Peyer's patch (tissue), 4 donors: ENCODE measurements at regions not wholly inside any gene's neighbourhood (a gene's known extent, or its start where the extent isn't known, plus 50 kb on each side); places are given as distances from the start of the nearest gene placed in this dataset.
"Not testable (repeated sequence)": the region's sequence is repeated elsewhere in the genome, so short reads cannot be mapped to it uniquely, and the experiment has no call there.

ENCODE experiments used
- POLR2A ChIP-seq, 2 donors: fragments of 450-650 bp; IDR thresholded peaks; one replicate each; pipeline ENCODE4 v1.5.1; 2017; ENCODE audit warnings: antibody characterized with exemption in 2 of 2, mild to moderate bottlenecking in 2 of 2, moderate library complexity in 2 of 2
- TF ChIP-seq, protein P1 (sequence below), 6 experiments: fragments of 450-650 bp in 4 of 6; fragments of 200-600 bp in 2 of 6; sonication (generic) in 1 of 6; IDR thresholded peaks; one replicate each; pipeline ENCODE4 v1.5.1; 2017 to 2019; ENCODE audit warnings: antibody characterized with exemption in 6 of 6, mild to moderate bottlenecking in 3 of 6, moderate library complexity in 1 of 6

DNA sequence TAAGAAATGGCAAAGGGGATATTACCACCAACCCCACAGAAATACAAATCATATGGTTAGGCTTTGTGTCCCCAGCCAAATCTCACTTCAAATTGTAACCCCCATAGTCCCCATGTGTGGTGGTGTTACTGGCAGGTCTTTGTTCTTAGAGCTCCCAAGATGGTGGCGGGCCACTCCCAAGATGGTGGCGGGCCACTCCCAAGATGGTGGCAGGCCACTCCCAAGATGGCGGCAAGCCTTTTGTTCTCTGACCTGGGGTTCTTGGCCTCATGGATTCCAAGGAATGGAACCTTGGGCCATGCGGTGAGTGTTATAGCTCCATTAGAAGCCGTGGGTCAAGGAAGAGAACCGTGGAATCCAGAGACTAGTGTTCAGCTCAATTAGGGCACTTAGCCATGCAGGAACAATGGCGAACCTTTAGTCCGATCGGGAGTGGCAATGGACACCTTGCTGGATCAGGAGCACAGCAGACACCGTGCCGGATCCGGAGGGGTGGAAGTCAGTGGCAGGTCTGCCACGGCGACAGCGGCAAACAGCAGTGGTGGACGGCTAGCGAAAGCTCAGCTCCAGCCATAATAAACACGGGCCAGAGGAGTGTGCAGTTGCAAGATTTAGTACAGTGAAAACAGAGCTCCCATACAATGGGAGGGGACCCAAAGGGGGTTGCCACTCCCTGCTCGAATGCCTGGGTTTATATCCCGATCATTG lies 949.9 kb upstream of the NCAM2 start:
- TF ChIP-seq, protein P1, sequence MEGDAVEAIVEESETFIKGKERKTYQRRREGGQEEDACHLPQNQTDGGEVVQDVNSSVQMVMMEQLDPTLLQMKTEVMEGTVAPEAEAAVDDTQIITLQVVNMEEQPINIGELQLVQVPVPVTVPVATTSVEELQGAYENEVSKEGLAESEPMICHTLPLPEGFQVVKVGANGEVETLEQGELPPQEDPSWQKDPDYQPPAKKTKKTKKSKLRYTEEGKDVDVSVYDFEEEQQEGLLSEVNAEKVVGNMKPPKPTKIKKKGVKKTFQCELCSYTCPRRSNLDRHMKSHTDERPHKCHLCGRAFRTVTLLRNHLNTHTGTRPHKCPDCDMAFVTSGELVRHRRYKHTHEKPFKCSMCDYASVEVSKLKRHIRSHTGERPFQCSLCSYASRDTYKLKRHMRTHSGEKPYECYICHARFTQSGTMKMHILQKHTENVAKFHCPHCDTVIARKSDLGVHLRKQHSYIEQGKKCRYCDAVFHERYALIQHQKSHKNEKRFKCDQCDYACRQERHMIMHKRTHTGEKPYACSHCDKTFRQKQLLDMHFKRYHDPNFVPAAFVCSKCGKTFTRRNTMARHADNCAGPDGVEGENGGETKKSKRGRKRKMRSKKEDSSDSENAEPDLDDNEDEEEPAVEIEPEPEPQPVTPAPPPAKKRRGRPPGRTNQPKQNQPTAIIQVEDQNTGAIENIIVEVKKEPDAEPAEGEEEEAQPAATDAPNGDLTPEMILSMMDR (IDR thresholded peaks at IDR 0.05), result not testable (repeated sequence)
- TF ChIP-seq POLR2A (IDR thresholded peaks at IDR 0.05), result not testable (repeated sequence)
